ENCODE measurements at regions not wholly inside any gene's neighbourhood (a gene's known extent, or its start where the extent isn't known, plus 50 kb on each side); places are given as distances from the start of the nearest gene placed in this dataset.

- TF ChIP-seq, protein P1, sequence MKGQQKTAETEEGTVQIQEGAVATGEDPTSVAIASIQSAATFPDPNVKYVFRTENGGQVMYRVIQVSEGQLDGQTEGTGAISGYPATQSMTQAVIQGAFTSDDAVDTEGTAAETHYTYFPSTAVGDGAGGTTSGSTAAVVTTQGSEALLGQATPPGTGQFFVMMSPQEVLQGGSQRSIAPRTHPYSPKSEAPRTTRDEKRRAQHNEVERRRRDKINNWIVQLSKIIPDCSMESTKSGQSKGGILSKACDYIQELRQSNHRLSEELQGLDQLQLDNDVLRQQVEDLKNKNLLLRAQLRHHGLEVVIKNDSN (IDR thresholded peaks at IDR 0.05), result no peak
- no peak for TF ChIP-seq CREB1 (IDR thresholded peaks at IDR 0.05; ENCODE audit: low read depth)
- no peak for TF ChIP-seq REST (IDR thresholded peaks at IDR 0.05; ENCODE audit: low read depth)
- no peak for TF ChIP-seq NFIC (IDR thresholded peaks at IDR 0.05)
- TF ChIP-seq ZBTB7A (IDR thresholded peaks at IDR 0.05; ENCODE audit: low read depth), result no peak
- TF ChIP-seq TCF12 (IDR thresholded peaks at IDR 0.05; ENCODE audit: low read depth), result no peak
- no peak for TF ChIP-seq FOXM1 (IDR thresholded peaks at IDR 0.05; ENCODE audit: borderline replicate concordance, low read depth)
- no peak for TF ChIP-seq YY1 (IDR thresholded peaks at IDR 0.05; ENCODE audit: low read depth)
- TF ChIP-seq TAF1 (IDR thresholded peaks at IDR 0.05; ENCODE audit: low read depth), result no peak
- TF ChIP-seq RAD21 (IDR thresholded peaks at IDR 0.05; ENCODE audit: low read depth), result no peak
- TF ChIP-seq TEAD4 (IDR thresholded peaks at IDR 0.05), result no peak
- TF ChIP-seq EP300 (IDR thresholded peaks at IDR 0.05; ENCODE audit: borderline replicate concordance), result no peak
- TF ChIP-seq, protein P2, sequence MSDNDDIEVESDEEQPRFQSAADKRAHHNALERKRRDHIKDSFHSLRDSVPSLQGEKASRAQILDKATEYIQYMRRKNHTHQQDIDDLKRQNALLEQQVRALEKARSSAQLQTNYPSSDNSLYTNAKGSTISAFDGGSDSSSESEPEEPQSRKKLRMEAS (IDR thresholded peaks at IDR 0.05), result no peak
These were observed 933.1 kb downstream of the SQOR start for GRCh38 chr15:46567968-46568367.

- no peak for TF ChIP-seq CREB1 (IDR thresholded peaks at IDR 0.05; ENCODE audit: low read depth)
- TF ChIP-seq, protein P1 (IDR thresholded peaks at IDR 0.05), result no peak
- TF ChIP-seq YY1 (IDR thresholded peaks at IDR 0.05; ENCODE audit: low read depth), result no peak
These were observed 935.0 kb downstream of the SQOR start for GRCh38 chr15:46569781-46570180.

DNA sequence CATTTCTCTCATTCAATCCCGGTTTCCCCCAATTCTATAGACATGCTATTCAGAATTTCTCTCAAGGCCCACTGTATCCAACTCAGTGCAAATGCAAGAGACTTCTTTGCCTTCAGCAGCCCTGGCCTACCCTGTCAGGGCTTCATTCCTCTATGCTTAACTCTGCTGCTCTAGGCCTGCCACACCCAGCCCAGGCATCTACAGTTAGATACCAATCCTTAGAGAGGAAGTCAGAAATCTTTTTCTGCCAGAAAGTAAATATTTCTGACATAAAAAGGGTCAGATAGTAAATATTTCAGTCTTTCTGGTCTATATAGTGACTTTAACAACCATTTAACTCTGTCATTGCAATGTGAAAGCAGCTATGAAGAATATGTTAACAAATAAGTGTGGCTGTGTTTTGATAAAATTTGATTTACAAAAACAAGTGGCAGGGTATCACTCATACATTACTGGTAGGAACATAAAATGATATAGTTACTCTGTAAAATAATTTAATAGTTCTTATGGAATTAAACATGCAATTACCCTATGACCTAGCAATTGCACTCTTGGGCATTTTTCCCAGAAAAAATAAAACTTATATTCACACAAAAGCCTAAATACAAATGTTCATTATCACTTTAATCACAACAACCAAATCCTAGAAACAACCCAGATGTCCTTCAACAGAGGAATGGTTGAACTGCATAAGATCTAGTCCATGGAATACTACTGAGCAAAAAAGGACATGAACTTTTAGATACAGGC, 942.0 kb downstream of the SQOR start:
- TF ChIP-seq EGR1 (IDR thresholded peaks at IDR 0.05), result no peak
- TF ChIP-seq ZBTB7A (IDR thresholded peaks at IDR 0.05; ENCODE audit: low read depth), result no peak
- TF ChIP-seq, protein P2 (IDR thresholded peaks at IDR 0.05), result no peak
- TF ChIP-seq REST (IDR thresholded peaks at IDR 0.05; ENCODE audit: low read depth), result no peak
- TF ChIP-seq, protein P1 (IDR thresholded peaks at IDR 0.05), result no peak
- TF ChIP-seq CEBPB (IDR thresholded peaks at IDR 0.05), result no peak
- no peak for TF ChIP-seq YY1 (IDR thresholded peaks at IDR 0.05; ENCODE audit: low read depth)
- no peak for TF ChIP-seq TAF1 (IDR thresholded peaks at IDR 0.05; ENCODE audit: low read depth)
- no peak for TF ChIP-seq EP300 (IDR thresholded peaks at IDR 0.05; ENCODE audit: borderline replicate concordance)
- no peak for TF ChIP-seq TEAD4 (IDR thresholded peaks at IDR 0.05)

DNA sequence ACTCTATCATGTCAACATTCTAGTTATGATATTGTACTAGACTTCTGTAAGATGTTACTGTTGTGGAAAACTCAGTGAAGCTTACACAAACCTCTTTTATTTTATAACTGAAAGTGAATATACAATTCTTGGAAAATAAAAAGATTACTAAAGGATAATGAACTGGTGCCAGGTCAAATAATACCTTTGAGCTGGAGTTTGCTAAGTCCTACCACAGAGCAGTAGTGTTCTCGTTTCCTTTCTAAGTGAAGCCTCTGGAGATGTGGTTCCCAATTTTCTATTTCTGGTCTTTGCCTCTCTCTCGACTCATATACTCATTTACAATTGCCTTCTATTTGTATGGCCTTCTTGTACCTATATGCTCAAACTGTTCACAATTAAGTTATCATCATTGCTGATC, 942.9 kb downstream of the SQOR start:
- TF ChIP-seq NFIC (IDR thresholded peaks at IDR 0.05) (no peak), FOXM1 (IDR thresholded peaks at IDR 0.05; ENCODE audit: borderline replicate concordance, low read depth) (no peak), ZBTB7A (IDR thresholded peaks at IDR 0.05; ENCODE audit: low read depth) (no peak), CREB1 (IDR thresholded peaks at IDR 0.05; ENCODE audit: low read depth) (no peak), CEBPB (IDR thresholded peaks at IDR 0.05) (no peak), TEAD4 (IDR thresholded peaks at IDR 0.05) (no peak), EP300 (IDR thresholded peaks at IDR 0.05; ENCODE audit: borderline replicate concordance) (no peak), TAF1 (IDR thresholded peaks at IDR 0.05; ENCODE audit: low read depth) (no peak), RAD21 (IDR thresholded peaks at IDR 0.05; ENCODE audit: low read depth) (no peak), TCF12 (IDR thresholded peaks at IDR 0.05; ENCODE audit: low read depth) (no peak)
- TF ChIP-seq, protein P1 (IDR thresholded peaks at IDR 0.05), result no peak
- TF ChIP-seq, protein P2 (IDR thresholded peaks at IDR 0.05), result no peak

DNA sequence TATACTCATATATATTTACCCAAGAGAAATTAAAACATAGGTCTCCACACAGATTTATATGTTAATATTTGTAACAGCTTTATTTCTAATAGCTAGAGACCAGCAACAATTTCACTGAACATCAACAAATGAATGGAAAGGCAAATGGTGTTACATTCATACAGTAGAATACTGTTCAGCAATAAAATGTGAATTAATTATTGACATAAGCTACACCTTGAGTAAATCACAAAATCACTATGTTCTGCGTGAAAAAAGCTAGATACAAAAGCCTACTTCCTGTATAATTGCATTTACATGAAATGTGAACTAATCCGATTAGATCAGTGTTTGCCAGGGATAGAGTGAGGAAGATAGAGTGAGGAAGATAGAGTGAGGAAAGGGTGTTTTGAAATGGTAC, 945.7 kb downstream of the SQOR start:
- TF ChIP-seq REST (IDR thresholded peaks at IDR 0.05; ENCODE audit: low read depth) (no peak), TCF12 (IDR thresholded peaks at IDR 0.05; ENCODE audit: low read depth) (no peak), FOXM1 (IDR thresholded peaks at IDR 0.05; ENCODE audit: borderline replicate concordance, low read depth) (no peak), TEAD4 (IDR thresholded peaks at IDR 0.05) (no peak), RAD21 (IDR thresholded peaks at IDR 0.05; ENCODE audit: low read depth) (no peak)
- TF ChIP-seq, protein P2 (IDR thresholded peaks at IDR 0.05), result no peak
